ENCODE measurements at regions not wholly inside any gene's neighbourhood (a gene's known extent, or its start where the extent isn't known, plus 50 kb on each side); places are given as distances from the start of the nearest gene placed in this dataset.
"Not testable (repeated sequence)": the region's sequence is repeated elsewhere in the genome, so short reads cannot be mapped to it uniquely, and the experiment has no call there.

DNA sequence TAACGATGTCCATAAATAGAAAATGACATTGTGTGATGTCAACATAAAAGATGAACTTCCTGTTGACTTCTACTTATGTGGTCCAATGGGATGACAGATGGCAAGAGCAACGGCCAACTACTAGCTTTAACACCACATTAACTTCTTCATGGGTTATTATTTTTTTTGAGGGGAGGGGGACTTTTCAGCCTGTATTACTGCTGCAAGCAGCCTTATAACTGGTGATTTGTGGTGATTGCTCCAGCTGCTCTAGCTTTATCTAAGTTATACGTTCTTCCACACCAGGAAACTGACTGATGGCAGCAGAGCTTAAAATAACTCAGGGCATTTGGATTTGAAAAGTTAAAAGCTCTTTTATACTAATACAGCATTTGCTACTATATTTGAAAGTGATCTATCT lies 228.8 kb upstream of the B3GALT2 start:
- no peak for DNase-seq (ENCODE audit: low read depth in 1 of 2, low spot score in 1 of 2)

DNA sequence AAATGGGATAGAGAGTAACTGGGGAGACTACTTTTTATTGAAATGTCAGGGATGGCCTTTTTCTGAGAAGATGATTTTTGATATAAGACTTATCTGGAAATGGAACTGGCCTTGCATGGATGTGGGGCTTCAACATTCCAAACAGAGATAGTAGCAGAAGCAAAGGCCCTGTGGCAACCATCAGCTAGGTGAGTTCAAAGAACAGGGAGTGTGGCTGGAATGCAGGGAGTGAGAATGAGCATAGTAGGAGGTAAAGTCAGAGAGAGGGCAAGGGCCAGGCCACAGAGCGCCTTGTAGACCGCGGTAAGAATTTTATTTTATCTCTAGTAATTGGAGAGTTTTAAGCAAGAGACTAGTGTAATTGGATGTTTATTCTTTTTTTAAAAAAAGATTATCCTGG lies 227.0 kb upstream of the B3GALT2 start:
- no peak for DNase-seq (ENCODE audit: low read depth in 1 of 2, low spot score in 1 of 2)

DNA sequence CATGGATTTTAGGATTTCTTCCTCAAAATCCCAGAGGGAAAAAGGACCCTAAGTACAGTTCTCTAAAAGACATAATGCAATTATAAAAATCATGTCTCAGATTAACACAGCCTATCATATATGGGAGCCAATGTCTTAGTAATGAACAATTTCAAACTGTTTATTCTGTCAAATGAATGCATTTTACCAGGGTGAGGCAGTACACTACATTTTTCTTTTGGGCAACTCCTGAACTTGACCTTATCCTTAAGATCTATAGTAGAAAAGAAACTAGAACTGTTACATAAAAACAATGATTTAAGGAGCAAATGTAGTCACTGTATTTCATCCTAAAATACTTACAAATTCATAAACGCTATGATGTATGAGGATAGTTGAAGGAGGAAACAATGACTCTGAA lies 226.3 kb upstream of the B3GALT2 start:
- DNase-seq (ENCODE audit: low read depth in 1 of 2, low spot score in 1 of 2) = no peak

DNA sequence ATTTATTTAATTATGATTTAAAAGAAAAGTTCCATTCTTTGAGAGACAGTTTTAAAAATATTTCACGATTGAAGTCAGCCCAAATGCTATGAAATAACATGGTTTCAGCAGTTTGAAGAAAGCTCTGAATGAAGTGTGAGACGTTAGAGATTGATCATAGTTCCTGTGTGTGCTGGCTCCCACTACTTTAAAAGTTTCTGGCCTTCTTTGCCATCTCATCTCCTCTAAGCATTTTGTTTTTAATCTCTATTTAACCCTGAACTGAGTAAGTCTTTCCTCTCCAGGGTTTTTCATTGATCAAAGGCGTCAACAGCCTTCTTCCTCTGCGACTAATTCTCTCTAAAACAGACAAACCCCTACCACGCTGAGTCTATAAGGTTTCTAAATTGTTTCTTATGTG lies 225.3 kb upstream of the B3GALT2 start:
- DNase-seq (ENCODE audit: low read depth in 1 of 2, low spot score in 1 of 2) = no peak

DNA sequence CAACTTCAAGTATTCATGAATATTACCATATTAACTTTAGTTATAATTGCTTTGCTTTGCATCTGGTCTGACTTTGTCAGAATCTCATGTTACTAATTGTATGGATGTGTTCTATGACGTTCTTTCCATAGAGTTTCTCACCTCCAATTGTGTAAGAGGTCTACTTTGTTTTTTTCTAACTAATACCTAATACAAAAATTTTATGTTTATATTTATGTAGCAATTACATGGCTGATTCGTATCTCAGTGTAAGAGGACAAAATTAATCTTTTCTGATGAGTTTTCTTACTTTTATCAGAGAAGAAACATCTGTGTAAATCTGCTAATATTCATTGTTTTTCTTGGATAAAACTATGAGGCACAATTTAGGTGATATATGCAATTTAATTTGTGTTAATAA lies 224.8 kb upstream of the B3GALT2 start:
- no peak for DNase-seq (ENCODE audit: low read depth in 1 of 2, low spot score in 1 of 2)

DNA sequence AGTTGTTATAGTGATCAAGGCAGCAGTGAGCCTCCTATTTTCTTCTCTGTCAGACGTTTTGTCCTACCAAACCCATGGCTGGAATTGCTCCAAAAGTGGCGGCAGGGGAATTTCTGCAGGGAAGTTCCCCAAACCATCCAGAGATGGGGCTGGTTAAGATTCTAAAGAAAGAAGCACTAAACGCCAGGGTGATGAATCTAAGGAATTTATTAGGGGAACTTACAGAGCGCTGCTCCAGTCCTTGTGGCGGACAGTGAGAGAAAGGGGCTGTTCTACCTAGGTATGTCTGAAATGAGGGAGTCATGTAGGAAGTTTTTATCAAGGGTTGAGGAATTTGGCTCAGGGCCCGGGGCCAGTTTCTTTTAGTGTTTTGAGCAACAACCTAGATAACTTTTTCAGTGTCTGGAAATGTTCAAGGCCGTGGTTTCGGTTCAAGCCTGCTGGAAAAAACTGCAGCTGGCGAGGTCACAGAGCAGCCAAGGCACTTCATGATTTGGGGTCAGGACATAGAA lies 222.4 kb upstream of the B3GALT2 start:
- DNase-seq (ENCODE audit: low read depth in 1 of 2, low spot score in 1 of 2) = no peak

DNA sequence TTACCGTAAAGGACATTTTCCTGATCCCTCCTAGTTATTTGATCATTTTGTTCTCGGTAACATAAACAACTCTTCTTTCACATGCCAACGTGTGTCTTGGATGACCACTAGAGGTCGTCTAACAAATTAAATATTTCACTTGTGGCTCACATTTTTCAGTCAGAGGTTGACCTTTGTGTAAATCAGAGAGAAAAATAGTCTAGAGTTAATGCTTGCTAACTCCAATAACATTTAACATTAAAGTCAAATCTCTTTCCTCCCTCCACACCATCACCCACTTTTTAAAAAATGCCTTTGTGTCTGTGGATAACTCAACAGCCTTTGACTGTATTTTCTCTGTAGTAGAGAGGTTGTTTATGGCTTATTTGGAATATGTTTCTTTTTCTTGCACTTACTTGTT lies 220.5 kb upstream of the B3GALT2 start:
- no peak for DNase-seq (ENCODE audit: low read depth in 1 of 2, low spot score in 1 of 2)

DNA sequence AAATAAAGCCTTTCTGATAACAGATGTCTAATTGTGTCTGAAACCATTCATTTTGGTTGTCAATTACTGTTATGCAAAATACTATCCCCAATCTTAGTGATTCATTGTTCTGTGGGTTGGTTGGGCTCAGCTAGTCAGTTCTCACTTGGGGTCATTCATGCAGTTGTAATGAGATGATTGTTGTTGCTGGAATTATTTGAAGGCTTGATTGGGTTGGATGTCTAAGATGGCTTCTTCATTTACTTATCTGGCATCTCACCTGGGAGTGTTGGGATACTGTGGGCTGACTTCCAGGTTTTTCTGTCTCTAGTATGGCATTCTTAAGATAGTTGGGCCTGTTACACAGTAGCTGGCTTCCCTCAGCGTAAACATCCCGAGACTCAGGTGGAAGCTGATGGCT lies 217.8 kb upstream of the B3GALT2 start:
- DNase-seq (ENCODE audit: low read depth in 1 of 2, low spot score in 1 of 2) = no peak

DNA sequence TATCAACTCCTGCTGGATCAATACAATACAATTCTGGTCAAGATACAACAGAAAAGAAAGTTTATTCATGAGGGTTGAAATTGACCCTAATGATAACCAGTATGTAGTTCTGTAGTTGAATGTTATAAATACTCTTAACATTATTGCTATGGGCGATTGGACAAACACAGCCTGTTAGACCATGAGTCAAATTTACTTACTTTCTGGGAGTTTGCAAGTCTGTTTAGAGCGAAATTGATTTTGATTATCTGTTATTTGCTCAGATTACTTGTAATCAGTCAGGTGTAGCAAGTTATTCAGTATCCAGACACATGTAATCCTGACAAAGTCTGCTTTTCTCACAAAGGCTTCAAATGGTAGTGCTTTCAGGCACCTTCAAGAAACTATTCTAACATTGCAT lies 216.6 kb upstream of the B3GALT2 start:
- no peak for DNase-seq (ENCODE audit: low read depth in 1 of 2, low spot score in 1 of 2)

DNA sequence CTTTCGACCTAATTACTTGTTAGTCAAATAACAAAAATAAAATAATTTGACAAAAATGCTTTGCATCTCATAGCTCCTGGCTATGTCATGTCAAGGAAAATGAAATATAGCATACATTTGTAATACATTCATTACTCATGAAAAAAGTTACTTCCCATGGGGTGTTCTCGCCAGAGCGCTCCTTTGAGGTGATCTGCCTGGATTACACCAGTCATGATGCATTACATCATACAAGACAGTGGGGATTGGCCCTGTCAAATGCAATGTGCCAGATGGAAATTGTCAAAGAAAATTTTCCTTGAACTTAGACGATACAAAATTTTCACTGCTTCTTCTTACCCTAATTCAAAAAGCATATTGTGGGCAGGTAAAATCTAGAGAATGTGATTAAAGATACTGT lies 215.6 kb upstream of the B3GALT2 start:
- DNase-seq (ENCODE audit: low read depth in 1 of 2, low spot score in 1 of 2) = no peak

DNA sequence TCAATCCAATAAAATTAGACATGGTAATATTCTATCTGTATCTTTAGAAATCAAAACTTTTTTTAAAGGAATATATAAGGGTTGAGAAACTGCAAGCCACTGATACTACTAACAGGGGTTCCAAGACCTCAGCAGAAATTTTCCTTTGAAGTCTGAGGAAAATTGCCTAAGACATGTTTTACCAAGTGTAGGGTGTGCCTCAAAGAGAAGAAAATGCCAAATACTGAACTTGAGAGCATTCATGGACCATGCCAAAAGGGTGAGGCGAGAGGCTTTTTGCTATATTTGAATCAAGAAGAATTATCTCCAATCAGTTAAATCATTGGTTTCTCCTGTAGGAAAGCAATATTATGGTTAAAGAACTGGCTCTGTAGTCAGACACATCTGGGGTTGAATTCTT lies 207.9 kb upstream of the B3GALT2 start:
- DNase-seq (ENCODE audit: low read depth in 1 of 2, low spot score in 1 of 2) = no peak

DNA sequence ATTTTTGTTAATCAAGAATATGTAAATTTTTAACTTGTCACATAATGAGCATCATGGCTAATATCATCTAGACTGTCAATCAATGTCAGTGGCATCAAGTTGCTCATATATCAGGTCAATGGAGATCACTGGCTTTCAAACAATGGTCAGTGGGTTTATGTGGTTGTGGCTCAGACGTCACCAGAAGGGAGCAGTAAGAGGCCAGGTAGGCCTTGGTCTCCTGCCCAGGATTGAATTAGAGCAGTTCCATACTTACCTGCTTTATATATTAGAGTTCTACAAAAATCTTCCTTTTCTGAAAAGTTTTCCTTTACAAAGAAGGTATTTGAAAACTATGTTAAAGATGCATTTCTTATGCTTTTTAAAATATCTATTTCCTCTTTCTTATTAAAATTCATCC lies 206.3 kb upstream of the B3GALT2 start:
- no peak for DNase-seq (ENCODE audit: low read depth in 1 of 2, low spot score in 1 of 2)

DNA sequence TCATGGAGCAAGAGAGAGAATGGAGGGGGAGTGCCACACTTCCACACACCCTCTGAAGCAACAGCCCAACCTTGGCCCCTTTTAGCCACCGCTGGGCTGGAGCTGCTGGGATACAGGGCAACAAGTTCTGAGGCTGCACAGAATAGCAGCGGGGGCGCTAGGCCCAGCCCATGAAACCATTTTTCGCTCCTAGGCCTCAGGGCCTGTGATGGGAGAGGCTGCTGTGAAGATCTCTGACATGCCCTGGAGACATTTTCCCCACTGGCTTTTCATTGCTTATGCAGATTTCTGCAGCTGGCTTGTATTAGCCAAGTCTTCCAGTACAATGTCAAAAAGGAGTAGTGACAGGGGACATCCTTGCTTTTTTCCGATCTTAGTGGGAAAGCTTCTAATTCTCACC lies 202.3 kb upstream of the B3GALT2 start:
- DNase-seq (ENCODE audit: low read depth in 1 of 2, low spot score in 1 of 2) = no peak

DNA sequence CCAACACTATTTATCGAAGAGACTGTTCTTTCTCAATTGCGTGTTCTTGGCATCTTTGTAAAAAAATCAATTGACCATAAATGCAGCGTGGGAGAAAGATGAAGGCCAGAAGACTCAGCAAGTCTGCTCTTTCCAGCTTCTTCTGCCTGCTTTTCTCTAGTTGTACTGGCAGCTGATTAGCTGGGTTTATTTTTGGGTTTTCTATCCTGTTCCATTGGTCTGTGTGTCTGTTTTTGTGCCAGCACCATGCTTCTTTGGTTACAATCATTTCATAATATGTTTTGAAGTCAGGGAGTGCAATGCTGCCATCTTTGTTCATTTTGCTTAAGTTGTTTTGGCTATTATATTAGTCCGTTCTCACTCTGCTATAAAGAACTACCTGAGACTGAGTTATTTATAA lies 201.8 kb upstream of the B3GALT2 start:
- DNase-seq (ENCODE audit: low read depth in 1 of 2, low spot score in 1 of 2) = no peak

DNA sequence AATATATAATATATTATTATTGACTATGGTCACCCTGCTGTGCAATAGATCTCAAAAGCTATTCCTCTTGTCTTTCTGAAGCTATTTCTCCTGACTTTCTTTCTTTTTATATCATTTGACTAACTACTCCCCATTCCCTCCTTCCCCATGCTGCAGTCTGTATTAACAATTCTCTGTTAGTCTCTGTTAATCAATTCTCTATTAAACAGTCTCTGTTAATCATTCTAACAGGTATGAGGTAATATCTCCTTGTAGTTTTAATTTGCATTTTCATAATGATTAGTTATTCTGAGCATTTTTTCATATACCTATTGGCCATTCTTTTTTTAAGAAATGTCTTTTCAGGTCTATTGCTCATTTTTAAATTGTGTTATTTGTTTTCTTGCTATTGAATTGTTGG lies 201.0 kb upstream of the B3GALT2 start:
- DNase-seq (ENCODE audit: low read depth in 1 of 2, low spot score in 1 of 2) = no peak

DNA sequence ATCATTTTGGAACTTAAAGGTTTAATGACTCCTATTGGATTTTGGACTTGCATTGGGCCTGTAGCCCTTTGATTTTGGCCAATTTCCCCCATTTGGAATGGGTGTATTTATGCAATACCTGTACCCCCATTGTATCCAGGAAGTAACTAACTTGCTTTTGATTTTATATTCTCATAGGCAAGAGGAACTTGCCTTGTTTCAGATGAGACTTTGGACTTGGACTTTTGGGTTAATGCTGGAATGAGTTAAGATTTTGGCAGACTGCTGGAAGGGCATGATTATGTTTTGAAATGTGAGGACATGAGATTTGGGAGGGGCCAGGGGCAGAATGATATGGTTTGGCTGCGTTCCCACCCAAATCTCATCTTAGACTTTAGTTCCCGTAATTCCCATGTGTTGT lies 192.0 kb upstream of the B3GALT2 start:
- not testable (repeated sequence) for DNase-seq (ENCODE audit: low read depth in 1 of 2, low spot score in 1 of 2)

DNA sequence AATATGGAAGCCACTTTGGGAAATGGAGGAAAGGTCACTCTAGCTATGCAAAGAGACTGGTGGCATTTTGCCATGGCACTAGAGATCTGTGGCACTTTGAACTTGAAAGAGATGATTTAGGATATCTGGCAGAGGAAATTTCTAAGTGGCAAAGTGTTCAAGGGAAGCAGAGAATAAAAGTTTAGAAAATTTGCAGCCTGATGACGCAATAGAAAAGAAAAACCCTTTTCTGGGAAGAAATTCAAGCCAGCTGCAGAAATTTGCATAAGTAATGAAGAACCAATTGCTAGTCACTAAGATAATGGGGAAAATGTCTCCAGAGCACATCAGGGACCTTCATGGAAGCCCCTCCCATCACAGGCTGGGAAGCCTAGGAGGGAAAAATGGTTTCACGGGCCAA lies 191.1 kb upstream of the B3GALT2 start:
- no peak for DNase-seq (ENCODE audit: low read depth in 1 of 2, low spot score in 1 of 2)

DNA sequence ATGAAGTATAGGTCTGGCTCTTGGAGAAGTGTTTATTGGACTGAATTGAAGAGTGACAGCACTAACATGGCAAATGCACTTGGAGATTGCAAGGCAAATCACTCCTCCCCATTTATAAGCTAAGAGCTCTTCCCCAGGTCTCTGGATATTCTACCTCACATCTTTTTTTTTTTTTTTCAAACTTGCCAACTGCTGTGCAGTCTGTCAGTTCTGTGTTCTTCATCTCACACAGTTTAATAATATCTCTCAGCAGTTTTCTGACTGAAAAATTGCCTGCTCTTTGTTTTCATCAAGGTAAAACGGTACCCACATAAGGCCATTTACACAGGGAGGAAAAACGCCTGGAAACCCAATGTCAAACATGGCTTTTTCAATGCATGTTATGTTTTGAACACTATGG lies 186.1 kb upstream of the B3GALT2 start:
- DNase-seq (ENCODE audit: low read depth in 1 of 2, low spot score in 1 of 2) = no peak

DNA sequence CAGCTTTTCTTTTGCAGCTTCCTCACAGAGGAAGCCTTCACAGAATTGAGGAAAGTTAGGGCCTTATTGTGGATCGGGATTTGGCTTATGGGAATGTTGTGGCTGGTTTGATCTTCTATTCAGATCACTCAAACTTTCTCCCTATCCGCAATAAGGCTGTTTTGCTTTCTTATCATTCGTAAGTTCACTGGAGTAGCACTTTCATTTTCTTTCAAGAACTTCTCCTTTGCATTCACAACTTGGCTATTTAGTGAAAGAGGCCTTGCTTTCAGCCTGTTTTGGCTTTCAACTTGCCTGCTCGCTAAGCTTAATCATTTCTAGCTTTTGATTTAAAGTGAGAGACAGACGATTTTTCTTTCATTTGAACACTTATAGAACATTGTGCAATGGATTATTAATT lies 181.9 kb upstream of the B3GALT2 start:
- no peak for DNase-seq (ENCODE audit: low read depth in 1 of 2, low spot score in 1 of 2)

DNA sequence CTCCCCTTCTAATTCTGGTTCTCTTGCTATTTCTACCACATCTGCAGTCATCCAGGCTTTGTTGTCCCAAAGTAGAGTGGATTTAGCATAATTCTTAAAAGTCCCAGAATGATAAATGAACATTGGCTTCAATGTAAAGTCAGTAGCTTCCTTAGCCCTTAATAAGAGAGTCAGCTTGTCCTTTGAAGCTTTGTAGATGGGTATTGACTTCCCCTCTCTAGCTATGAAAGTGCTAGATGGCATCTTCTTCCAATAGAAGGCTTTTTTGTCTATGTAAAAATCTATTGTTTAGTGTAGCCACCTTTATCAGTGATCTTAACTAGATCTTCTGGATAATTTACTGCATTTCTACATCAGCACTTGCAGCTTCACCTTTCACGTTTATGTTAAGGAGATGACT lies 181.4 kb upstream of the B3GALT2 start:
- no peak for DNase-seq (ENCODE audit: low read depth in 1 of 2, low spot score in 1 of 2)

DNA sequence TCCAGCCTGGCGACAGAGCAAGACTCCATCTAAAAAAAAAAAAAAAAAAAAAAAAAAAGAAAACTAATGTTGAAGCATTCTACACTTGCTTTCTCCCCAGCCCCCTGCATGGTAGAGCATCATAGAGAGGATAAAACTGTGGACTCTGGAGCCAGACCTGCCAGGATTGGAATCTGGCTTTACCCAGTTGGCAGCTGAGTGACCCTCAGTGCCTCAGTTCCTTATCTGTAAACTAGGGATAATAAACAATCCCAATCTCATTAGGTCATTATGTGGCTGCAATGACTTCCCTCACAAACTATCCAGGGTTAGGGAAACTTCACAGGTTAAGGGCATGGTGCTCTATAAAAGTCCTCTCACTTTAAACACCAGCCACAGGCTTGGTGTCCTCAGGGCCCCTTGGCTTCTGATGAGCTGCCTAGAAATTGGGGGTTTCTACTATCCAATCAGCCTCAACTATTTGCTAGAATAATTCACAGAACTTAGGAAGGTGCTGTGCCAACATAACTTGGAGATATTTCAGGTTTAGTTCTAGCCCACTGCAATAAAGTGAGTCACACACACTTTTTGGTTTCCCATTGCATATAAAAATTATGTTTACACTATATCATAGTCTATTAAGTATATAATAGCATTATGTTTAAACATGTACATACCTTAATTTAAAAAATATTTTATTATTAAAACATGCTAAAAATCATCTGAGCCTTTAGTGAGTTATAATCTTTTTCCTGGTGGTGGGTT lies 180.5 kb upstream of the B3GALT2 start:
- DNase-seq (ENCODE audit: low read depth in 1 of 2, low spot score in 1 of 2) = no peak

DNA sequence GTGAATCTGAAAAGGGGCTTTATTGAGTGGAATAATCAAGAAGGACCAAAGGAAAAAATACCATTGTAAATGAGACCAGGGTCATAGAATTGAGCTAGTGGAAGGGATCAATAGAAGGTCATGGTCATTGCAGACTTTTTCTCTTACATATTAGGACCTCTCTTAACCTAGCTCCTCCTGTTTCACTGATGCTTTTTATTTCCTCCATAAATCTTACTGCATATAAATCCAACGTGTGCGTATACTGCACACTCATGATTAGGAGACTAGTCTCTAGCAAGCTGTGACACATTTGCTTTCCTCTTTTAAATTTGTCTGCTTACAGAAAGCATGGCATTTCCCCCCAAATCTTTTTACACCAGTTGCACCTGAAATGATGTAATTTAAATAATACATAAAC lies 179.6 kb upstream of the B3GALT2 start:
- no peak for DNase-seq (ENCODE audit: low read depth in 1 of 2, low spot score in 1 of 2)

DNA sequence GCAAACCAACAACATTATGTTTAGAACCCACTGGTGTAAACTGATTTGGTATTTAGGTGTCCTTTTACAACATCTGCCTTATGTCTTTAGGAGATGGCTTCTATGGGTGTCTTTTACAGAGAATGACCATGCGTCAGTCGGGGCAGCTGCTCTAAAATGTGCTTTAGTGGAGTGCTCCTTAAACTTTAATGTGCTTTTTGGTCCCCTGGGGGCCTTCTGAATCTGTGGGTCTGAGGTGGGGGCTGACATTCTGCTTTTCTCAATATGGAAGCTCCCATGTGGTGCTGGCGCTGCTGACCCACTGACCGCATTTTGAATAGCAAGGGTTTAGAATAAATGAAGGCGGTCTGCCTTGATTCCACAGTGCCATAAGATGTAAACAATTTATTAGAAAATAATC lies 173.2 kb upstream of the B3GALT2 start:
- no peak for DNase-seq (ENCODE audit: low read depth in 1 of 2, low spot score in 1 of 2)

DNA sequence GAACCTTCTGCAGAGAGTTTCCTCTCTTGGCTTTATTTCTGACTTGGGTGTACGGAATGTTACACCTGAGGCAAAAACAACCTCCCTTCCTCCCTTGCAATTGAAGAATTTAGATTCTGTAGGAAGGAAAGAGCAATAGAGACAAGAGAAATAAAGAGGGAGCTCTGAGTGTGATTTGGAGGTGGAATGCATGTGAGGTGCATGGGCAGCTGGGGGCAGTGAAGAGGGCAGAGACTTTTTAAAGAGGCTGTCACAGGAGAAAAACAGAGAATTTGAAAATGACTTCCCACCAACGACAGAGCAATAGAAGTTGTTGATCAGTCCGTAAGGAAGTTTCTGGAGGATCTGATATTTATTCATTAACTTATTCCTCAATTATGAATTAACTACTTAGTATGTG lies 172.0 kb upstream of the B3GALT2 start:
- no peak for DNase-seq (ENCODE audit: low read depth in 1 of 2, low spot score in 1 of 2)
